Naive thymus-derived CD8-positive, alpha-beta T cell (primary cell): ENCODE measurements at regions not wholly inside any gene's neighbourhood (a gene's known extent, or its start where the extent isn't known, plus 50 kb on each side); places are given as distances from the start of the nearest gene placed in this dataset.

Experiments used
- ATAC-seq, 2 donors: fragments of 150-1000 bp; cut with Tn5 transposase in 1 of 2; sonication (Bioruptor Pico), chemical (Tn5 transposase) in 1 of 2; 1 replicate in 1 of 2; 2 replicates in 1 of 2; pipeline ENCODE4 v1.10.0; 2021; ENCODE audit warnings: mild to moderate bottlenecking in 2 of 2, moderate library complexity in 2 of 2
- POLR2A ChIA-PET: fragments of 350-600 bp; sonication (Branson Sonifier 250); formaldehyde crosslinking; loops from one replicate; lab custom pipeline; 2021; ENCODE audit warnings: antibody characterized with exemption; lab: Charles Lee
- DNase-seq, 10 donors: peaks; one replicate each; pipeline versions ENCODE4 v3.0.0 to v3.0.0-alpha.2; 2020 to 2022
- H3K27ac Mint-ChIP-seq, 10 donors: one replicate each; pipeline ENCODE4 v1.8.0; 2020 to 2022; ENCODE audit warnings: mild to moderate bottlenecking in 10 of 10, mixed read lengths in 10 of 10, moderate library complexity in 4 of 10, inconsistent platforms in 1 of 10
- H3K27me3 Mint-ChIP-seq, 5 donors: one replicate each; pipeline ENCODE4 v1.8.0; 2021 to 2022; ENCODE audit warnings: mixed read lengths in 5 of 5
- H3K36me3 Mint-ChIP-seq, 3 donors: one replicate each; pipeline ENCODE4 v1.8.0; 2020 to 2022; ENCODE audit warnings: mixed read lengths in 3 of 3, mild to moderate bottlenecking in 2 of 3, inconsistent platforms in 1 of 3
- H3K4me1 Mint-ChIP-seq, 4 donors: one replicate each; pipeline ENCODE4 v1.8.0; 2021 to 2022; ENCODE audit warnings: mixed read lengths in 4 of 4
- H3K4me3 Mint-ChIP-seq, 10 donors: one replicate each; pipeline ENCODE4 v1.8.0; 2020 to 2022; ENCODE audit warnings: mild to moderate bottlenecking in 10 of 10, mixed read lengths in 10 of 10, moderate library complexity in 6 of 10, inconsistent platforms in 1 of 10
- H3K9me3 Mint-ChIP-seq, 9 donors: one replicate each; pipeline ENCODE4 v1.8.0; 2020 to 2022; ENCODE audit warnings: mixed read lengths in 9 of 9, mild to moderate bottlenecking in 3 of 9, inconsistent platforms in 1 of 9, moderate library complexity in 1 of 9

DNA sequence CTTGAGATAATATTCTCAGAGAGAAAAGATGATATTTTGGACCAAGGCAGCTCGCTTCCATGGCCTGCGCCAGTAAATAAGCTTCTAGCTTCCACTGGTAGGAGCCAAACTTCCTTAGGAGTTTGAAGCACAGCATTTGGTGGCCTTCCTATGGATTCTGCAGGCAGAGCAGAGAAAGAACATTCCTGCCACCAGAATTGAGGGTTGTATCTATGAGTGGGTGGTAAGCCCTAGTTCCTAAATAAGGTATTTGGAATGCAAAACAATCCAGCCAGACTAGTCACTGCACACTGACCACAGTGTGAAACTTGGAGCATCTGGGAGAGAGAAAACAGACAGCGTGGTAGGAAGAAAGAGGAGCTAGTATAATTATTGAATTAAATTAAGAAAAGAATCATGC, 54.1 kb upstream of the BCAR3 start:
- POLR2A ChIA-PET = no interaction called here
- H3K9me3 Mint-ChIP-seq = no peaks in the 10 kb centered on the region
- no peak overlapping the region for H3K4me3 Mint-ChIP-seq
- no peaks in the 10 kb centered on the region for H3K27me3 Mint-ChIP-seq
- no peaks in the 10 kb centered on the region for H3K4me1 Mint-ChIP-seq
- ATAC-seq (no peak), DNase-seq (no peak)
- no peaks in the 10 kb centered on the region for H3K36me3 Mint-ChIP-seq
- no peak overlapping the region for H3K27ac Mint-ChIP-seq

DNA sequence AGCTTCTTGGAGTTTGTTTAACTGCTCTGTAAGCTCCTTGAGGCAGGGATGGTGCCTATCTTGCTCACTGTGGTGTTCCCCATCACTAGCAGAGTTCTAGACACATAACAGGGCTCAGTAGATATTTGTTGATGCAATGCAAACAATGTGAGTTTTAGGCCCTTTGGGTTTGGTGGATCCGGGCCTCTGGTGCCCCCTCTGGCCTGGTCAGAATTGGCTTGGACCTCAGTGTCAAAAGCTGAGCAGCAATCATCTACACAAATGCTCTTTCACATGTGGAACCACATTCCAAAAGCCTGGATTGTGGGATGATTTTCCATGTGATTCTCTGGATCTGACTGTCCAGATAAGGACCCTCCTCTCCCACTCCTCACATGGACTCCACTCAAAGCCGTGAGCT, 53.4 kb upstream of the BCAR3 start:
- Mint-ChIP-seq H3K27me3 (no peaks in the 10 kb centered on the region), H3K4me3 (no peak overlapping the region), H3K4me1 (no peaks in the 10 kb centered on the region), H3K36me3 (no peaks in the 10 kb centered on the region), H3K27ac (no peak overlapping the region), H3K9me3 (no peaks in the 10 kb centered on the region)
- no peak for ATAC-seq
- DNase-seq = no peak
- POLR2A ChIA-PET = no interaction called here

DNA sequence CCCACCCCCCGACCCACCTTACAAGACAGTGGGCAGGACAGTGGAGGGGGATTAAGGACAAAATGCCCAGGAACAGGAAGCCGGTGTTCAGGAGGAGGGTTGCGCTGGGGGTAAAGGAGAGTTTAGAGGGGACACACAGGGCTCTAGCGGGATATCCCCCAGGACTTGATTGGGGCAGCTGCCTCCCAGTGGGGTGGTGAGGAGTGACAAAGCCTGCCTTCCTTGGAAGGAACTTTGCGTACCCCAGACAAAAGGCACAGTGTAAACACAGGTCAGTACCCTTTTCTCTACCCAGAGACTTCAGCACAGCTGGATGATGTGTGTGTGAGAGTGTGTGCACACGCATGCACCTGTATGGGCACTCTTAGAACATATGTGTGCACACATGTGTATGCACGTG, 51.7 kb upstream of the BCAR3 start:
- POLR2A ChIA-PET = no interaction called here
- no peaks in the 10 kb centered on the region for H3K36me3 Mint-ChIP-seq
- no peak for ATAC-seq
- H3K9me3 Mint-ChIP-seq = no peaks in the 10 kb centered on the region
- H3K27me3 Mint-ChIP-seq = no peaks in the 10 kb centered on the region
- H3K4me1 Mint-ChIP-seq = no peaks in the 10 kb centered on the region
- no peak overlapping the region for H3K4me3 Mint-ChIP-seq
- no peak for DNase-seq
- no peak overlapping the region for H3K27ac Mint-ChIP-seq

DNA sequence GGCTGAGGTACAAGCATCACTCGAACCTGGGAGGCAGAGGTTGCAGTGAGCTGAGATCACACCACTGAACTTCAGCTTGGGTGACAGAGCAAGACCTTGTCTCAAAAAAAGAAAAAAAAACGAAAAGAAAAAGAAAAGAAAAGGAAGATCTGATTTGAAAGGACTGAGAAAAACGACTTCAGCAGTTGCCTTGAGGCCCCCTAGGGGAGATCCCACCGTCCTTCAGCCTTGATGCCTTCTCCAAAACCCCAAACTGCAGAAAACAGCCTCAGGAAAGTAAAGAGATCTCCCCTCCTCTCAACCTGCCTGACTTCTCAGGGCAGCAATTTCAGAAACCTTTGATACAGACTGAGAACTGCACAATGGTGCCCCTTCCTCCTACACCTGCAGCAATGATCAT, 50.9 kb upstream of the BCAR3 start:
- ATAC-seq (no peak), DNase-seq (no peak)
- H3K4me3 Mint-ChIP-seq = no peak overlapping the region
- no peaks in the 10 kb centered on the region for H3K9me3 Mint-ChIP-seq
- H3K27me3 Mint-ChIP-seq = no peaks in the 10 kb centered on the region
- no peaks in the 10 kb centered on the region for H3K4me1 Mint-ChIP-seq
- H3K27ac Mint-ChIP-seq = no peak overlapping the region
- POLR2A ChIA-PET = no interaction called here
- H3K36me3 Mint-ChIP-seq = no peaks in the 10 kb centered on the region
